H1 (cell line): ENCODE measurements at regions not wholly inside any gene's neighbourhood (a gene's known extent, or its start where the extent isn't known, plus 50 kb on each side); places are given as distances from the start of the nearest gene placed in this dataset.

Experiments used
- CTCF ChIA-PET: fragments of 300-600 bp; sonication (Branson Sonifier 250); formaldehyde crosslinking; loops from one replicate; lab custom pipeline; 2021; ENCODE audit not compliant: partially characterized antibody; lab: Charles Lee
- POLR2A ChIA-PET: fragments of 300-600 bp; sonication (Branson Sonifier 250); formaldehyde crosslinking; loops from one replicate; lab custom pipeline; 2021; ENCODE audit warnings: inconsistent platforms; ENCODE audit not compliant: partially characterized antibody; lab: Charles Lee
- DNase-seq, 2 experiments: peaks; one replicate each; pipeline versions ENCODE4 v3.0.0 to v3.0.0-alpha.2; 2010 to 2022; ENCODE audit warnings: low spot score in 2 of 2, low read depth in 1 of 2, mixed read lengths in 1 of 2
- FAIRE-seq: peaks from 2 replicates; lab custom pipeline; 2011; peaks lifted over from hg19 to GRCh38; lab: Jason Lieb, UNC
- H2AFZ ChIP-seq: 2 replicates; pipeline ENCODE4 v1.8.1; 2012; ENCODE audit warnings: low read length, inconsistent platforms
- H2AK5ac ChIP-seq: 2 replicates; pipeline ENCODE4 v1.6.1; 2013; ENCODE audit warnings: low read depth, low read length
- H2BK120ac ChIP-seq: replicated peaks from 2 replicates; pipeline ENCODE3; 2013; ENCODE audit warnings: low read depth, low read length, inconsistent platforms
- H2BK12ac ChIP-seq: 2 replicates; pipeline ENCODE4 v1.6.1; 2013; ENCODE audit warnings: low read depth, low read length
- H2BK15ac ChIP-seq: 2 replicates; pipeline ENCODE4 v1.6.1; 2013; ENCODE audit warnings: low read length
- H2BK20ac ChIP-seq: 2 replicates; pipeline ENCODE4 v1.6.1; 2013; ENCODE audit warnings: low read length
- H2BK5ac ChIP-seq: 2 replicates; pipeline ENCODE4 v1.6.1; 2013; ENCODE audit warnings: low read depth, low read length
- H3K14ac ChIP-seq: 2 replicates; pipeline ENCODE4 v1.6.1; 2013; ENCODE audit warnings: inconsistent platforms; ENCODE audit not compliant: insufficient read length
- H3K18ac ChIP-seq: 2 replicates; pipeline ENCODE4 v1.6.1; 2013; ENCODE audit warnings: low read length; ENCODE audit errors: extremely low read depth
- H3K23ac ChIP-seq: 2 replicates; pipeline ENCODE4 v1.6.1; 2013; ENCODE audit warnings: inconsistent platforms; ENCODE audit not compliant: insufficient read length
- H3K23me2 ChIP-seq: 2 replicates; pipeline ENCODE4 v1.6.1; 2013; ENCODE audit warnings: low read depth, low read length
- H3K27ac ChIP-seq: 2 replicates; pipeline ENCODE4 v1.6.1; 2011; ENCODE audit warnings: low read depth, low read length, inconsistent platforms
- H3K27me3 ChIP-seq, 4 experiments: replicated peaks in 1 of 4; 1 replicate in 1 of 4; 2 replicates in 3 of 4; pipeline versions ENCODE4 v1.6.1 to v1.8.1; 2011 to 2013; ENCODE audit warnings: low read length in 3 of 4, mild to moderate bottlenecking in 3 of 4, inconsistent platforms in 2 of 4, mixed read lengths in 2 of 4, moderate library complexity in 1 of 4; ENCODE audit not compliant: control insufficient read depth in 3 of 4, insufficient read depth in 3 of 4; ENCODE audit errors: extremely low read depth in 1 of 4
- H3K36me3 ChIP-seq, 4 experiments: 2 replicates each; pipeline versions ENCODE4 v1.6.1 to v1.8.1; 2011 to 2013; ENCODE audit warnings: mild to moderate bottlenecking in 4 of 4, low read length in 3 of 4, moderate library complexity in 2 of 4, control low read depth in 1 of 4, inconsistent platforms in 1 of 4; ENCODE audit not compliant: insufficient read depth in 4 of 4, control insufficient read depth in 2 of 4
- H3K4ac ChIP-seq: replicated peaks from 2 replicates; pipeline ENCODE3; 2013; ENCODE audit warnings: low read length, low read depth, mixed read lengths, inconsistent platforms; ENCODE audit not compliant: insufficient read length
- H3K4me1 ChIP-seq, 4 experiments: replicated peaks in 1 of 4; 1 replicate in 1 of 4; 2 replicates in 3 of 4; pipeline versions ENCODE4 v1.6.1 to v1.8.1; 2011 to 2013; ENCODE audit warnings: low read length in 3 of 4, inconsistent platforms in 2 of 4, mixed read lengths in 1 of 4; ENCODE audit not compliant: insufficient read depth in 4 of 4, control insufficient read depth in 3 of 4
- H3K4me2 ChIP-seq, 2 experiments: 2 replicates each; pipeline versions ENCODE4 v1.6.1 to v1.8.1; 2011 to 2013; ENCODE audit warnings: low read depth in 2 of 2, low read length in 2 of 2, control low read depth in 1 of 2, inconsistent platforms in 1 of 2, mild to moderate bottlenecking in 1 of 2; ENCODE audit not compliant: insufficient read depth in 1 of 2
- H3K4me3 ChIP-seq, 4 experiments: fragments of 200-600, 300-600 bp in 1 of 4; sonication (generic), shearing (Covaris generic), sonication (Bioruptor Twin) in 1 of 4; 2 replicates each; pipeline versions ENCODE4 v1.5.1 to v1.8.1; 2011 to 2016; ENCODE audit warnings: low read length in 4 of 4, low read depth in 3 of 4, control low read depth in 2 of 4, inconsistent platforms in 2 of 4, mild to moderate bottlenecking in 2 of 4, mixed read lengths in 1 of 4, moderate library complexity in 1 of 4; ENCODE audit not compliant: insufficient read depth in 2 of 4; ENCODE audit errors: extremely low read depth in 1 of 4
- H3K56ac ChIP-seq: replicated peaks from 2 replicates; pipeline ENCODE3; 2013; ENCODE audit warnings: low read depth, mild to moderate bottlenecking, mixed read lengths, low read length, inconsistent platforms; ENCODE audit not compliant: insufficient read length
- H3K79me1 ChIP-seq: 2 replicates; pipeline ENCODE4 v1.6.1; 2013; ENCODE audit warnings: low read depth, low read length, control low read depth
- H3K79me2 ChIP-seq, 2 experiments: 2 replicates each; pipeline versions ENCODE4 v1.6.1 to v1.8.1; 2012 to 2013; ENCODE audit warnings: low read length in 2 of 2, mild to moderate bottlenecking in 2 of 2, inconsistent platforms in 1 of 2; ENCODE audit not compliant: insufficient read depth in 2 of 2, control insufficient read depth in 1 of 2
- H3K9ac ChIP-seq, 4 experiments: replicated peaks in 1 of 4; 1 replicate in 1 of 4; 2 replicates in 3 of 4; pipeline versions ENCODE4 v1.6.1 to v1.8.1; 2011 to 2013; ENCODE audit warnings: low read depth in 3 of 4, low read length in 3 of 4, control low read depth in 2 of 4, mild to moderate bottlenecking in 2 of 4, moderate library complexity in 2 of 4, inconsistent platforms in 1 of 4; ENCODE audit errors: extremely low read depth in 1 of 4
- H3K9me3 ChIP-seq, 2 experiments: 2 replicates each; pipeline versions ENCODE4 v1.6.1 to v1.8.1; 2012 to 2013; ENCODE audit warnings: mild to moderate bottlenecking in 2 of 2, moderate library complexity in 2 of 2, control low read depth in 1 of 2, inconsistent platforms in 1 of 2, low read depth in 1 of 2, low read length in 1 of 2, mixed read lengths in 1 of 2; ENCODE audit not compliant: insufficient read depth in 2 of 2
- H4K20me1 ChIP-seq, 2 experiments: replicated peaks in 1 of 2; 2 replicates each; pipeline versions ENCODE3 to v1.8.1; 2011 to 2013; ENCODE audit warnings: inconsistent platforms in 2 of 2, low read length in 2 of 2, mild to moderate bottlenecking in 1 of 2; ENCODE audit not compliant: insufficient read depth in 2 of 2, control insufficient read depth in 1 of 2
- H4K5ac ChIP-seq: 2 replicates; pipeline ENCODE4 v1.6.1; 2013; ENCODE audit warnings: low read length, low read depth, mixed read lengths, inconsistent platforms; ENCODE audit not compliant: insufficient read length
- H4K8ac ChIP-seq: 2 replicates; pipeline ENCODE4 v1.8.0; 2013; ENCODE audit warnings: mild to moderate bottlenecking, moderate library complexity, low read length, inconsistent platforms; ENCODE audit not compliant: insufficient read depth; ENCODE audit errors: extremely low read depth
- H4K91ac ChIP-seq: replicated peaks from 2 replicates; pipeline ENCODE3; 2013; ENCODE audit warnings: low read length, mixed read lengths, inconsistent platforms; ENCODE audit not compliant: insufficient read length
- EP300 ChIP-seq, 2 experiments: IDR thresholded peaks; 1 replicate in 1 of 2; 2 replicates in 1 of 2; pipeline ENCODE4 v1.6.1; 2011 to 2012; ENCODE audit warnings: low read depth in 2 of 2, low read length in 2 of 2, mild to moderate bottlenecking in 2 of 2, borderline replicate concordance in 1 of 2, inconsistent platforms in 1 of 2, moderate library complexity in 1 of 2
- POLR2A ChIP-seq, 2 experiments: IDR thresholded peaks; 1 replicate in 1 of 2; 2 replicates in 1 of 2; pipeline ENCODE4 v1.6.1; 2011; ENCODE audit warnings: low read depth in 2 of 2, low read length in 2 of 2, mild to moderate bottlenecking in 2 of 2; ENCODE audit errors: control extremely low read depth in 1 of 2
- WGBS, 2 experiments: shearing (Covaris generic) in 1 of 2; methylation state at CpG; one replicate each; pipeline versions ENCODE4 v1.1.6 to v1.1.7; 2013 to 2015; ENCODE audit warnings: low lambda C conversion rate in 2 of 2, mixed read lengths in 2 of 2, inconsistent platforms in 1 of 2, low coverage in 1 of 2, missing lambda C conversion rate in 1 of 2; ENCODE audit not compliant: insufficient replicate concordance in 2 of 2, insufficient coverage in 1 of 2, insufficient read length in 1 of 2; ENCODE audit errors: extremely low coverage in 1 of 2, missing lambda C conversion rate in 1 of 2; 5-methylcytosine and 5-hydroxymethylcytosine counted together

DNA sequence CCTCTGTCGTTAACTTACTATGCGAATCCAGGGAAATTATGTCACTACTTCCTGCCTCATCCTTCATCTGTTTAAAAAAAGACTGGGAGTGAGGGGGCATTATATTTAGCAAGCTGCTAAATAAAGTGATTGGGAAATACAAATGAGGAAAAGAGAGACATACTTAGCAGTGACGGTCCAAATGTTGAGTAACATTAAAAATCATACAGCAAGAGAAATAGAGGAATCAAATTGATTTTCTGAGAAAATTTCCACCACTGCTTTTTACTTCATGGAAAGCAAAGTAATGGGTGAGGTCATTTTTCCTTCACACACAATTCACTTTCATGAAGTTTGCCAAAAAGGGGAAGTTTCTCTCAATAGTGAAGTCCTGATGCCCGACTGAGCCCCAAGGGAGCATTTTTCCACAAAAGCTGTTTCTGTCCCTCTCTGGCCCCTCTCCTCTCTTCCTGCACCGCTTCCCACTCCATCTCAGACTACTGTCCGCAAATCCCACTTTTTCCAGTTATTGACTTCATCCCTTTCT, 61.9 kb upstream of the ADO start:
- POLR2A ChIA-PET = no interaction called here

More for the DNA sequence above, 61.9 kb upstream of the ADO start:
- Histone ChIP-seq H2BK120ac (no peak overlapping the region), H3K14ac (no peak overlapping the region), H2AFZ (no peak overlapping the region), H4K20me1 (no peaks in the 10 kb centered on the region), H3K4ac (no peak overlapping the region), H3K79me2 (no peaks in the 10 kb centered on the region), H3K79me1 (no peaks in the 10 kb centered on the region), H3K9me3 (no peaks in the 10 kb centered on the region), H3K18ac (no peak overlapping the region), H3K27ac (no peak overlapping the region), H3K36me3 (no peaks in the 10 kb centered on the region), H2AK5ac (no peak overlapping the region), H3K56ac (no peak overlapping the region), H3K23ac (no peak overlapping the region), H3K27me3 (no peaks in the 10 kb centered on the region), H3K9ac (no peak overlapping the region), H2BK15ac (no peak overlapping the region), H4K5ac (no peak overlapping the region), H2BK20ac (no peak overlapping the region), H4K8ac (no peak overlapping the region), H3K4me2 (no peak overlapping the region), H3K23me2 (no peaks in the 10 kb centered on the region), H2BK5ac (no peak overlapping the region), H3K4me3 (no peak overlapping the region), H4K91ac (no peak overlapping the region), H3K4me1 (no peaks in the 10 kb centered on the region), H2BK12ac (no peak overlapping the region)
- WGBS, 2 experiments = 88% methylated on average over 6 of the region's 6 CpGs; no CpG with 5 or more reads in 1 of the 2 experiments
- DNase-seq (no peak), FAIRE-seq (no peak)
- CTCF ChIA-PET = no interaction called here
- TF ChIP-seq POLR2A (IDR thresholded peaks at IDR 0.05; ENCODE audit: control extremely low read depth in 1 of 2, low read depth in 2 of 2, low read length in 2 of 2) (no peak), EP300 (IDR thresholded peaks at IDR 0.05; ENCODE audit: borderline replicate concordance in 1 of 2, low read depth in 2 of 2, low read length in 2 of 2) (no peak)
